Liver (tissue), 8 donors: ENCODE measurements at regions not wholly inside any gene's neighbourhood (a gene's known extent, or its start where the extent isn't known, plus 50 kb on each side); places are given as distances from the start of the nearest gene placed in this dataset.

ENCODE experiments used
- DNase-seq: peaks from one replicate; pipeline ENCODE4 v3.0.0-alpha.2; 2017; ENCODE audit warnings: low spot score
- H3K27ac ChIP-seq, 2 donors: one replicate each; pipeline ENCODE4 v1.7.0; 2013; ENCODE audit warnings: inconsistent platforms in 2 of 2, low read length in 2 of 2, control low read depth in 1 of 2, low read depth in 1 of 2, mild to moderate bottlenecking in 1 of 2
- H3K27me3 ChIP-seq, 4 donors: one replicate each; pipeline versions ENCODE4 v1.6.1 to v1.7.0; 2013; ENCODE audit warnings: low read length in 3 of 4, inconsistent platforms in 1 of 4, mild to moderate bottlenecking in 1 of 4, moderate library complexity in 1 of 4; ENCODE audit not compliant: control insufficient read depth in 4 of 4, insufficient read depth in 4 of 4
- H3K36me3 ChIP-seq, 4 donors: one replicate each; pipeline versions ENCODE4 v1.6.1 to v1.7.0; 2013; ENCODE audit warnings: low read length in 3 of 4, mild to moderate bottlenecking in 3 of 4, low read depth in 1 of 4, moderate library complexity in 1 of 4; ENCODE audit not compliant: control insufficient read depth in 4 of 4, insufficient read depth in 3 of 4
- H3K4me1 ChIP-seq, 4 donors: one replicate each; pipeline versions ENCODE4 v1.6.1 to v1.7.0; 2013; ENCODE audit warnings: low read length in 3 of 4, mild to moderate bottlenecking in 3 of 4, moderate library complexity in 1 of 4; ENCODE audit not compliant: control insufficient read depth in 4 of 4, insufficient read depth in 4 of 4
- H3K4me3 ChIP-seq, 3 donors: one replicate each; pipeline versions ENCODE4 v1.6.1 to v1.7.0; 2013; ENCODE audit warnings: low read length in 3 of 3, control low read depth in 1 of 3, low read depth in 1 of 3, mild to moderate bottlenecking in 1 of 3
- H3K9ac ChIP-seq, 2 donors: one replicate each; pipeline ENCODE4 v1.7.0; 2013; ENCODE audit warnings: low read length in 2 of 2, mild to moderate bottlenecking in 2 of 2, moderate library complexity in 2 of 2, control low read depth in 1 of 2, low read depth in 1 of 2
- H3K9me3 ChIP-seq, 4 donors: one replicate each; pipeline versions ENCODE4 v1.6.1 to v1.7.0; 2013; ENCODE audit warnings: low read length in 3 of 4; ENCODE audit not compliant: control insufficient read depth in 4 of 4
- EGR1 ChIP-seq, 2 donors: IDR thresholded peaks; 2 replicates each; pipeline ENCODE4 v1.6.1; 2016 to 2018; ENCODE audit warnings: antibody characterized with exemption in 2 of 2, low read depth in 2 of 2
- FOXA1 ChIP-seq: IDR thresholded peaks from 2 replicates; pipeline ENCODE4 v1.6.1; 2016; ENCODE audit warnings: antibody characterized with exemption
- FOXA2 ChIP-seq: IDR thresholded peaks from 2 replicates; pipeline ENCODE4 v1.6.1; 2016; ENCODE audit warnings: antibody characterized with exemption
- GABPA ChIP-seq, 2 donors: IDR thresholded peaks in 1 of 2; conservative IDR thresholded peaks in 1 of 2; 2 replicates each; pipeline ENCODE4 v1.6.1; 2016; ENCODE audit warnings: antibody characterized with exemption in 2 of 2, mild to moderate bottlenecking in 1 of 2, moderate library complexity in 1 of 2
- HNF4A ChIP-seq, 2 donors: conservative IDR thresholded peaks; 2 replicates each; pipeline ENCODE4 v1.6.1; 2016; ENCODE audit warnings: antibody characterized with exemption in 2 of 2, mild to moderate bottlenecking in 2 of 2
- HNF4G ChIP-seq: IDR thresholded peaks from 2 replicates; pipeline ENCODE4 v1.6.1; 2016; ENCODE audit warnings: antibody characterized with exemption
- JUND ChIP-seq, 2 donors: IDR thresholded peaks; 2 replicates each; pipeline ENCODE4 v1.6.1; 2016; ENCODE audit warnings: antibody characterized with exemption in 2 of 2
- NR2F2 ChIP-seq: IDR thresholded peaks from 2 replicates; pipeline ENCODE4 v1.6.1; 2016; ENCODE audit warnings: antibody characterized with exemption
- RAD21 ChIP-seq, 2 donors: IDR thresholded peaks; 2 replicates each; pipeline ENCODE4 v1.6.1; 2016; ENCODE audit warnings: antibody characterized with exemption in 2 of 2, mild to moderate bottlenecking in 2 of 2
- RXRA ChIP-seq, 2 donors: IDR thresholded peaks; 2 replicates each; pipeline ENCODE4 v1.6.1; 2017 to 2018; ENCODE audit warnings: antibody characterized with exemption in 2 of 2, mild to moderate bottlenecking in 1 of 2
- SP1 ChIP-seq: IDR thresholded peaks from 2 replicates; pipeline ENCODE4 v1.6.1; 2018; ENCODE audit warnings: antibody characterized with exemption, mild to moderate bottlenecking
- TAF1 ChIP-seq: conservative IDR thresholded peaks from 2 replicates; pipeline ENCODE4 v1.6.1; 2016; ENCODE audit warnings: antibody characterized with exemption, mild to moderate bottlenecking
- YY1 ChIP-seq: IDR thresholded peaks from 2 replicates; pipeline ENCODE4 v1.6.1; 2016; ENCODE audit warnings: antibody characterized with exemption, mild to moderate bottlenecking
- WGBS: extraction: QIAGEN DNeasy Blood & Tissue Kit; methylation state at CpG from one replicate; pipeline ENCODE4 v1.1.7; 2013; 5-methylcytosine and 5-hydroxymethylcytosine counted together
- TF ChIP-seq, protein P1 (sequence below): IDR thresholded peaks from 2 replicates; pipeline ENCODE4 v1.6.1; 2016; ENCODE audit warnings: antibody characterized with exemption
- TF ChIP-seq, protein P2 (sequence below): IDR thresholded peaks from 2 replicates; pipeline ENCODE4 v1.6.1; 2016; ENCODE audit warnings: antibody characterized with exemption
- TF ChIP-seq, protein P3 (sequence below): IDR thresholded peaks from 2 replicates; pipeline ENCODE4 v1.6.1; 2016; ENCODE audit warnings: antibody characterized with exemption, mild to moderate bottlenecking
- TF ChIP-seq, protein P4 (sequence below): fragments of 150-350 bp; IDR thresholded peaks from 2 replicates; pipeline ENCODE4 v1.5.1; 2017; ENCODE audit warnings: improper control_type of control experiment, low read depth, low read length; ENCODE audit not compliant: missing input control
- TF ChIP-seq, protein P5 (sequence below): IDR thresholded peaks from 2 replicates; pipeline ENCODE4 v1.6.1; 2016; ENCODE audit warnings: antibody characterized with exemption
- donor health status: healthy.
- donor health status: healthy.
- donor health status: healthy.
- donor health status: healthy.
- donor health status: healthy.

DNA sequence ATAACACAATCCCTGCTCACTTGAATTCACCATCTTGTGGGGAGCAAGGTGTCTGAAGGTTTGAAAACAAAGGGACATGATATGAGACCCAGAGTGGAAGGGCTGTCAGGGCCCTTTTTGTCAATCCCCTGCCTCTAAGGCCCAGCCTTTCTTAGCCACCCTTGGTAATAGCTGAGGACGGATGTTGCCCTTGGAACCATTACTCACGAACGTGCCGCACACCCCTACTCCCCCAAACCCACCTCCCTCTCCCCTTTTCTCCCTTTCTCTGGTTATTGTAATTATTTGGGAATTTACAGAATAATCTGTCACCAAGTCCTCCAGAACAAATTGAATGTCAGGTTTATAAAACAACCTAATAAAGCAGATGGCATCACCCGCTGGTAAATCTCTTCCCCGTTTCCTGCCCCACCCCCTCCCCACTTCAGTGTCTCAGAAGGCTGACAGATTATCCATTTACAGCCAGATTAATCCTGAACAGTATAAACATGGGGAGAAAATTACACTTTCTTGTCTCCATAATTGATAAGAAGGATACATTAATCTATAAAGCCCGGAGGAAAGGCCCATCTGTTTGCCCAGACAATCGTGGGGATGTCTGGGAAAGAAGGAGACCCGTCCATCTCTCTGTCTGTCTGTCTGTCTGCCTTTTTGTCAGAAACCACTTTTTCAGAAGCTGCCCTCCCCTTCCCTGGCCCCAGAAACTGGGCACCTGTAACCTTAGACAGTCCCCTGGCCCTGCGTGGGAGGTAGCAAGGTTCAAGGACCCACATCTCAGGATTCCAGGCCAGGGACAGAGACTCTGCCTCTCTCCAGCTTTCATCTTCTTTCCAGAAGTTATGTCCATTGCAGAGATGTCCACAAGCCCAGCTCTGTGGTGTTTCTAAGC lies 60.6 kb upstream of the CD34 start:
- no peak for DNase-seq
- Histone ChIP-seq H3K9ac (no peak overlapping the region), H3K4me3 (no peak overlapping the region), H3K9me3 (peaks cover 0 to 4% (median 0%) of the 10 kb centered on the region in 4 donors), H3K4me1 (no peaks in the 10 kb centered on the region), H3K27me3 (no peaks in the 10 kb centered on the region), H3K27ac (no peak overlapping the region), H3K36me3 (no peaks in the 10 kb centered on the region)
- WGBS: 79% methylated on average over 10 of the region's 10 CpGs
- TF ChIP-seq, protein P1, sequence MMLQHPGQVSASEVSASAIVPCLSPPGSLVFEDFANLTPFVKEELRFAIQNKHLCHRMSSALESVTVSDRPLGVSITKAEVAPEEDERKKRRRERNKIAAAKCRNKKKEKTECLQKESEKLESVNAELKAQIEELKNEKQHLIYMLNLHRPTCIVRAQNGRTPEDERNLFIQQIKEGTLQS: no peak
- TF ChIP-seq JUND (IDR thresholded peaks at IDR 0.05) (no peak), SP1 (no peak), TAF1 (no peak), GABPA (IDR thresholded peaks at IDR 0.05 in 1 of 2, conservative IDR thresholded peaks at IDR 0.05 in 1 of 2) (no peak), FOXA1 (no peak), RXRA (IDR thresholded peaks at IDR 0.05) (no peak), NR2F2 (no peak), HNF4A (conservative IDR thresholded peaks at IDR 0.05) (no peak), FOXA2 (no peak), YY1 (no peak), HNF4G (no peak), EGR1 (IDR thresholded peaks at IDR 0.05; ENCODE audit: low read depth in 2 of 2) (no peak), RAD21 (IDR thresholded peaks at IDR 0.05) (no peak)
- TF ChIP-seq, protein P2, sequence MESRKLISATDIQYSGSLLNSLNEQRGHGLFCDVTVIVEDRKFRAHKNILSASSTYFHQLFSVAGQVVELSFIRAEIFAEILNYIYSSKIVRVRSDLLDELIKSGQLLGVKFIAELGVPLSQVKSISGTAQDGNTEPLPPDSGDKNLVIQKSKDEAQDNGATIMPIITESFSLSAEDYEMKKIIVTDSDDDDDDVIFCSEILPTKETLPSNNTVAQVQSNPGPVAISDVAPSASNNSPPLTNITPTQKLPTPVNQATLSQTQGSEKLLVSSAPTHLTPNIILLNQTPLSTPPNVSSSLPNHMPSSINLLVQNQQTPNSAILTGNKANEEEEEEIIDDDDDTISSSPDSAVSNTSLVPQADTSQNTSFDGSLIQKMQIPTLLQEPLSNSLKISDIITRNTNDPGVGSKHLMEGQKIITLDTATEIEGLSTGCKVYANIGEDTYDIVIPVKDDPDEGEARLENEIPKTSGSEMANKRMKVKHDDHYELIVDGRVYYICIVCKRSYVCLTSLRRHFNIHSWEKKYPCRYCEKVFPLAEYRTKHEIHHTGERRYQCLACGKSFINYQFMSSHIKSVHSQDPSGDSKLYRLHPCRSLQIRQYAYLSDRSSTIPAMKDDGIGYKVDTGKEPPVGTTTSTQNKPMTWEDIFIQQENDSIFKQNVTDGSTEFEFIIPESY: no peak
- TF ChIP-seq, protein P3, sequence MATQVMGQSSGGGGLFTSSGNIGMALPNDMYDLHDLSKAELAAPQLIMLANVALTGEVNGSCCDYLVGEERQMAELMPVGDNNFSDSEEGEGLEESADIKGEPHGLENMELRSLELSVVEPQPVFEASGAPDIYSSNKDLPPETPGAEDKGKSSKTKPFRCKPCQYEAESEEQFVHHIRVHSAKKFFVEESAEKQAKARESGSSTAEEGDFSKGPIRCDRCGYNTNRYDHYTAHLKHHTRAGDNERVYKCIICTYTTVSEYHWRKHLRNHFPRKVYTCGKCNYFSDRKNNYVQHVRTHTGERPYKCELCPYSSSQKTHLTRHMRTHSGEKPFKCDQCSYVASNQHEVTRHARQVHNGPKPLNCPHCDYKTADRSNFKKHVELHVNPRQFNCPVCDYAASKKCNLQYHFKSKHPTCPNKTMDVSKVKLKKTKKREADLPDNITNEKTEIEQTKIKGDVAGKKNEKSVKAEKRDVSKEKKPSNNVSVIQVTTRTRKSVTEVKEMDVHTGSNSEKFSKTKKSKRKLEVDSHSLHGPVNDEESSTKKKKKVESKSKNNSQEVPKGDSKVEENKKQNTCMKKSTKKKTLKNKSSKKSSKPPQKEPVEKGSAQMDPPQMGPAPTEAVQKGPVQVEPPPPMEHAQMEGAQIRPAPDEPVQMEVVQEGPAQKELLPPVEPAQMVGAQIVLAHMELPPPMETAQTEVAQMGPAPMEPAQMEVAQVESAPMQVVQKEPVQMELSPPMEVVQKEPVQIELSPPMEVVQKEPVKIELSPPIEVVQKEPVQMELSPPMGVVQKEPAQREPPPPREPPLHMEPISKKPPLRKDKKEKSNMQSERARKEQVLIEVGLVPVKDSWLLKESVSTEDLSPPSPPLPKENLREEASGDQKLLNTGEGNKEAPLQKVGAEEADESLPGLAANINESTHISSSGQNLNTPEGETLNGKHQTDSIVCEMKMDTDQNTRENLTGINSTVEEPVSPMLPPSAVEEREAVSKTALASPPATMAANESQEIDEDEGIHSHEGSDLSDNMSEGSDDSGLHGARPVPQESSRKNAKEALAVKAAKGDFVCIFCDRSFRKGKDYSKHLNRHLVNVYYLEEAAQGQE: no peak
- TF ChIP-seq, protein P4, sequence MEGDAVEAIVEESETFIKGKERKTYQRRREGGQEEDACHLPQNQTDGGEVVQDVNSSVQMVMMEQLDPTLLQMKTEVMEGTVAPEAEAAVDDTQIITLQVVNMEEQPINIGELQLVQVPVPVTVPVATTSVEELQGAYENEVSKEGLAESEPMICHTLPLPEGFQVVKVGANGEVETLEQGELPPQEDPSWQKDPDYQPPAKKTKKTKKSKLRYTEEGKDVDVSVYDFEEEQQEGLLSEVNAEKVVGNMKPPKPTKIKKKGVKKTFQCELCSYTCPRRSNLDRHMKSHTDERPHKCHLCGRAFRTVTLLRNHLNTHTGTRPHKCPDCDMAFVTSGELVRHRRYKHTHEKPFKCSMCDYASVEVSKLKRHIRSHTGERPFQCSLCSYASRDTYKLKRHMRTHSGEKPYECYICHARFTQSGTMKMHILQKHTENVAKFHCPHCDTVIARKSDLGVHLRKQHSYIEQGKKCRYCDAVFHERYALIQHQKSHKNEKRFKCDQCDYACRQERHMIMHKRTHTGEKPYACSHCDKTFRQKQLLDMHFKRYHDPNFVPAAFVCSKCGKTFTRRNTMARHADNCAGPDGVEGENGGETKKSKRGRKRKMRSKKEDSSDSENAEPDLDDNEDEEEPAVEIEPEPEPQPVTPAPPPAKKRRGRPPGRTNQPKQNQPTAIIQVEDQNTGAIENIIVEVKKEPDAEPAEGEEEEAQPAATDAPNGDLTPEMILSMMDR: no peak
- TF ChIP-seq, protein P5, sequence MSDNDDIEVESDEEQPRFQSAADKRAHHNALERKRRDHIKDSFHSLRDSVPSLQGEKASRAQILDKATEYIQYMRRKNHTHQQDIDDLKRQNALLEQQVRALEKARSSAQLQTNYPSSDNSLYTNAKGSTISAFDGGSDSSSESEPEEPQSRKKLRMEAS: no peak
